DMS79 treated with DMSO at 0.1 percent for 48 hours (cell line): ENCODE measurements at regions not wholly inside any gene's neighbourhood (a gene's known extent, or its start where the extent isn't known, plus 50 kb on each side); places are given as distances from the start of the nearest gene placed in this dataset.
"Not testable (repeated sequence)": the region's sequence is repeated elsewhere in the genome, so short reads cannot be mapped to it uniquely, and the experiment has no call there.

Experiments
- DNase-seq: peaks from one replicate; lab custom pipeline; 2025; lab: John Stamatoyannopoulos, UW

GRCh38 chr17:59494757-59495368 is 70.5 kb upstream of the DHX40 start:
- no peak for DNase-seq

GRCh38 chr17:59496178-59496577 is 69.2 kb upstream of the DHX40 start:
- no peak for DNase-seq

GRCh38 chr17:59498530-59499307 is 66.7 kb upstream of the DHX40 start:
- DNase-seq: no peak

GRCh38 chr17:59500086-59500655 is 65.2 kb upstream of the DHX40 start:
- not testable (repeated sequence) for DNase-seq

GRCh38 chr17:59501690-59502089 is 63.7 kb upstream of the DHX40 start:
- DNase-seq: no peak

- no peak for DNase-seq
These were observed 62.6 kb upstream of the DHX40 start for GRCh38 chr17:59502800-59503199.

GRCh38 chr17:59503500-59503899 is 61.9 kb upstream of the DHX40 start:
- DNase-seq: no peak

- DNase-seq: no peak
These were observed 60.6 kb upstream of the DHX40 start for GRCh38 chr17:59504821-59505220.

GRCh38 chr17:59505610-59506276 is 59.7 kb upstream of the DHX40 start:
- DNase-seq: no peak

GRCh38 chr17:59506894-59507726 is 58.3 kb upstream of the DHX40 start:
- no peak for DNase-seq

- no peak for DNase-seq
These were observed 56.3 kb upstream of the DHX40 start for GRCh38 chr17:59508999-59509625.

- no peak for DNase-seq
These were observed 54.8 kb upstream of the DHX40 start for GRCh38 chr17:59510611-59511010.

GRCh38 chr17:59511726-59512125 is 53.7 kb upstream of the DHX40 start:
- DNase-seq: no peak

- DNase-seq: no peak
These were observed 52.5 kb upstream of the DHX40 start for GRCh38 chr17:59512844-59513385.

- peak; percentile 91 for DNase-seq
These were observed 51.2 kb upstream of the DHX40 start for GRCh38 chr17:59513934-59514841.
